Endodermal cell (in vitro differentiated cells): ENCODE measurements at regions not wholly inside any gene's neighbourhood (a gene's known extent, or its start where the extent isn't known, plus 50 kb on each side); places are given as distances from the start of the nearest gene placed in this dataset.

Experiments used
- DNase-seq: peaks from one replicate; pipeline ENCODE4 v3.0.0-alpha.2; 2017
- H3K27ac ChIP-seq: 2 replicates; pipeline ENCODE4 v1.5.1; 2013; ENCODE audit warnings: mild to moderate bottlenecking, low read depth, low read length, moderate library complexity
- H3K27me3 ChIP-seq: 2 replicates; pipeline ENCODE4 v1.6.1; 2013; ENCODE audit warnings: mild to moderate bottlenecking, low read length, moderate library complexity; ENCODE audit not compliant: insufficient read depth, control insufficient read depth, poor library complexity, severe bottlenecking
- H3K36me3 ChIP-seq: 2 replicates; pipeline ENCODE4 v1.7.0; 2013; ENCODE audit warnings: mild to moderate bottlenecking, low read length, moderate library complexity; ENCODE audit not compliant: control insufficient read depth, insufficient read depth
- H3K4me1 ChIP-seq: one replicate; pipeline ENCODE4 v1.7.0; 2013; ENCODE audit warnings: low read length; ENCODE audit not compliant: control insufficient read depth, insufficient read depth
- H3K4me3 ChIP-seq: 2 replicates; pipeline ENCODE4 v1.5.1; 2013; ENCODE audit warnings: mild to moderate bottlenecking, low read length, moderate library complexity
- H3K9ac ChIP-seq: 2 replicates; pipeline ENCODE4 v1.6.1; 2013; ENCODE audit warnings: mild to moderate bottlenecking, low read length, moderate library complexity; ENCODE audit not compliant: poor library complexity, severe bottlenecking; ENCODE audit errors: extremely low read depth
- H3K9me3 ChIP-seq: 2 replicates; pipeline ENCODE4 v1.6.1; 2013; ENCODE audit warnings: mild to moderate bottlenecking, low read length, moderate library complexity; ENCODE audit not compliant: control insufficient read depth
- H3K27ac Mint-ChIP-seq: 2 replicates; pipeline ENCODE4 v1.8.0; 2020; ENCODE audit warnings: mixed read lengths
- H3K27me3 Mint-ChIP-seq: 2 replicates; pipeline ENCODE4 v1.8.0; 2021; ENCODE audit warnings: mild to moderate bottlenecking, mixed read lengths; ENCODE audit not compliant: insufficient read depth
- H3K36me3 Mint-ChIP-seq: 2 replicates; pipeline ENCODE4 v1.8.0; 2020; ENCODE audit warnings: low read depth, mixed read lengths
- H3K4me1 Mint-ChIP-seq: 2 replicates; pipeline ENCODE4 v1.8.0; 2020; ENCODE audit warnings: mixed read lengths
- H3K4me3 Mint-ChIP-seq: 2 replicates; pipeline ENCODE4 v1.8.0; 2020; ENCODE audit warnings: mild to moderate bottlenecking, moderate library complexity, mixed read lengths
- H3K9me3 Mint-ChIP-seq: 2 replicates; pipeline ENCODE4 v1.8.0; 2020; ENCODE audit warnings: mild to moderate bottlenecking, mixed read lengths
- WGBS, 2 experiments: methylation state at CpG; one replicate each; pipeline versions ENCODE4 v1.1.5 to v1.1.7; 2013; ENCODE audit warnings: missing lambda C conversion rate in 2 of 2, mixed read lengths in 1 of 2; ENCODE audit not compliant: insufficient coverage in 1 of 2, insufficient read length in 1 of 2; 5-methylcytosine and 5-hydroxymethylcytosine counted together
- TF ChIP-seq, protein P1 (sequence below): fragments of 200-600 bp; sonication (generic); conservative IDR thresholded peaks from 2 replicates; pipeline ENCODE4 v1.5.0; 2021; ENCODE audit warnings: antibody characterized with exemption, mild to moderate bottlenecking

DNA sequence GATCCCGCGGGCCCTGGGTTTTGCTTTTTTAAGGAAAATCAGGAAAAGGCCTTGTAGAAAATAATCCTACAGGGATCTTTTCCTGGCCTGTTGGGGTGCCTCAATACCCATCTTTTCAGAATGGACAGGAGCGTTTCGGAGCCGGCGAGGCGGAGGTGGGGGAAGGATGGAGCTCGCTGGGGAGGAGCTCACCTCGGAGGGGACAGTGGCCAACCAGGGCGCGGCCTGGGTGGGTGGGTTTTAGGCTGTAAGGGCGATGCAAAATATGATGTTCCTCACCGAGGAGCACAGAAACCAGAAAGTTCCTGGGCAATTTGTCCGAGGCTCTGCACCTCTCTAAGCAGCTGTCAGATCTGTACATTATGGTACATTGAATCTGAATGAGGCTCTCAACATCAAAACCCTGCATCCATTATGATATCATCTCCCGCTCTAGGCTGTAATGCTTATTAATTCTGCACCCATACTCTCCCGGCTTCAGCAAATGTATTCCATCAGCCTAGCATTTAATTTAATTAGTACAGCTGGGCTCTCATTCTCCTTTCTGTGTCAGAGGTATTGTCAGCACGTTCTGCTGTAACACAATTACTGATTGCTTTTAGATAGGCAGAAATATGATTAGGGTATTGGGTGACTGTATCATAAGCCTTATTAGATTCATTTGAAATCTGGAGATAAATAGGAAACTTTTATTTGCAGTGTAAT, 90.3 kb upstream of the SOX1 start:
- no peak overlapping the region for H3K9ac ChIP-seq
- H3K4me3 ChIP-seq = no peak overlapping the region
- Mint-ChIP-seq H3K9me3 (peaks cover 11% of the 10 kb centered on the region), H3K27me3 (peaks cover 23% of the 10 kb centered on the region), H3K4me3 (no peak overlapping the region), H3K36me3 (no peaks in the 10 kb centered on the region), H3K27ac (no peak overlapping the region), H3K4me1 (peaks cover 6% of the 10 kb centered on the region)
- no peak overlapping the region for H3K27ac ChIP-seq
- no peaks in the 10 kb centered on the region for H3K4me1 ChIP-seq
- 96 to 98% methylated on average over 9 to 17 of the region's 17 CpGs for WGBS, 2 experiments
- DNase-seq = no peak
- H3K36me3 ChIP-seq = no peaks in the 10 kb centered on the region
- no peaks in the 10 kb centered on the region for H3K9me3 ChIP-seq
- H3K27me3 ChIP-seq = peaks cover 22% of the 10 kb centered on the region
- TF ChIP-seq, protein P1, sequence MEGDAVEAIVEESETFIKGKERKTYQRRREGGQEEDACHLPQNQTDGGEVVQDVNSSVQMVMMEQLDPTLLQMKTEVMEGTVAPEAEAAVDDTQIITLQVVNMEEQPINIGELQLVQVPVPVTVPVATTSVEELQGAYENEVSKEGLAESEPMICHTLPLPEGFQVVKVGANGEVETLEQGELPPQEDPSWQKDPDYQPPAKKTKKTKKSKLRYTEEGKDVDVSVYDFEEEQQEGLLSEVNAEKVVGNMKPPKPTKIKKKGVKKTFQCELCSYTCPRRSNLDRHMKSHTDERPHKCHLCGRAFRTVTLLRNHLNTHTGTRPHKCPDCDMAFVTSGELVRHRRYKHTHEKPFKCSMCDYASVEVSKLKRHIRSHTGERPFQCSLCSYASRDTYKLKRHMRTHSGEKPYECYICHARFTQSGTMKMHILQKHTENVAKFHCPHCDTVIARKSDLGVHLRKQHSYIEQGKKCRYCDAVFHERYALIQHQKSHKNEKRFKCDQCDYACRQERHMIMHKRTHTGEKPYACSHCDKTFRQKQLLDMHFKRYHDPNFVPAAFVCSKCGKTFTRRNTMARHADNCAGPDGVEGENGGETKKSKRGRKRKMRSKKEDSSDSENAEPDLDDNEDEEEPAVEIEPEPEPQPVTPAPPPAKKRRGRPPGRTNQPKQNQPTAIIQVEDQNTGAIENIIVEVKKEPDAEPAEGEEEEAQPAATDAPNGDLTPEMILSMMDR = no peak

DNA sequence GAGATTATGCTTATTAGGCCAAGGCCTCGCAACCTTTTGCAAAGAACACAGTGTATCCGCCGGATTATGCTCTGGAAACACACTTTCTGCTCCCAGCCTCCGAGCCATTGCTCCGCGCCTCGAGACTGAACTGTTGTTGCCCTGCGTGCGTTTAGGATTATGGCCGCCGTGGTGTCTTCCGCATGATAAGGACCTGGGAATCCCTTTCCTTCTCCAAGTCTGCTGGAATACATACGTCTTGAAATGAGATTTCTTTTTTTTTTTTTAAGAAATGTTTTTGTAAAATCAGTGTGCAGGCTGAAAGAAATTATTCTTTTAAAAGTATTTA, 89.8 kb upstream of the SOX1 start:
- Histone ChIP-seq H3K9ac (no peak overlapping the region), H3K4me1 (no peaks in the 10 kb centered on the region), H3K27ac (no peak overlapping the region), H3K9me3 (no peaks in the 10 kb centered on the region), H3K4me3 (no peak overlapping the region), H3K36me3 (no peaks in the 10 kb centered on the region), H3K27me3 (peaks cover 22% of the 10 kb centered on the region)
- Mint-ChIP-seq H3K9me3 (peaks cover 11% of the 10 kb centered on the region), H3K4me1 (peaks cover 6% of the 10 kb centered on the region), H3K4me3 (no peak overlapping the region), H3K36me3 (no peaks in the 10 kb centered on the region), H3K27ac (no peak overlapping the region), H3K27me3 (peaks cover 20% of the 10 kb centered on the region)
- TF ChIP-seq, protein P1 = no peak
- DNase-seq = no peak
- 89 to 93% methylated on average over 11 to 13 of the region's 13 CpGs for WGBS, 2 experiments

DNA sequence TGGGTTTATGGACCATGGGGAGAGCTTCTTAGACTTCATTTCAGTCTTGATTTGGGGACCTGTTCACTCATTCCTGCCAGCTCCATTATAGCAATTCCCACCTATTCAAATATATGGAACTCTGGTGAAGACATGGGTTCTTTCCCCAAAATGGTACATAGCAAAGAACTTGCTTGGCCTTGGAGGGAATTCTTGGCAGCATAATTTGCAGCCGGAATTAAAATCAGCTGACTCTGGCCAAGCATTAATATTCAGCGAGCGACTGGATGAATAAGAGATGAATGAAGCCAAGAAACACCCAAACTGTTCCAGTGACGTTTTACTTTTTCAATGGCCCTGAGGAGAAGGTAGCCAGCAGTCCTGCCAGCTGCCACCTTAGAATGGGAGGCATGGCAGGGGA, 88.4 kb upstream of the SOX1 start:
- Histone ChIP-seq H3K36me3 (no peaks in the 10 kb centered on the region), H3K4me1 (no peaks in the 10 kb centered on the region), H3K9me3 (no peaks in the 10 kb centered on the region), H3K27ac (no peak overlapping the region), H3K9ac (no peak overlapping the region), H3K4me3 (no peak overlapping the region), H3K27me3 (peaks cover 8% of the 10 kb centered on the region)
- TF ChIP-seq, protein P1 = no peak
- H3K27ac Mint-ChIP-seq = no peak overlapping the region
- 68 to 71% methylated on average over 4 of the region's 4 CpGs for WGBS, 2 experiments
- peaks cover 3% of the 10 kb centered on the region for H3K4me1 Mint-ChIP-seq
- no peak for DNase-seq
- H3K9me3 Mint-ChIP-seq = peaks cover 11% of the 10 kb centered on the region
- no peaks in the 10 kb centered on the region for H3K36me3 Mint-ChIP-seq
- H3K27me3 Mint-ChIP-seq = peaks cover 7% of the 10 kb centered on the region
- no peak overlapping the region for H3K4me3 Mint-ChIP-seq
